ENCODE measurements at regions not wholly inside any gene's neighbourhood (a gene's known extent, or its start where the extent isn't known, plus 50 kb on each side); places are given as distances from the start of the nearest gene placed in this dataset.

- H3K4me1 ChIP-seq (ENCODE audit: control insufficient read depth in 1 of 2, insufficient read depth in 2 of 2, low read length in 2 of 2): no peaks in the 10 kb centered on the region
- no peaks in the 10 kb centered on the region for H3K79me2 ChIP-seq (ENCODE audit: control insufficient read depth, insufficient read depth, low read length, poor library complexity)
- no peaks in the 10 kb centered on the region for H3K36me3 ChIP-seq (ENCODE audit: control insufficient read depth in 1 of 2, insufficient read depth in 2 of 2, low read length in 2 of 2)
- H4K12ac ChIP-seq (ENCODE audit: low read depth, low read length): no peak overlapping the region
- no peak overlapping the region for H3K27ac ChIP-seq (ENCODE audit: low read depth, low read length)
- no peak overlapping the region for H3K18ac ChIP-seq (ENCODE audit: low read length)
- no peak overlapping the region for H2BK5ac ChIP-seq (ENCODE audit: low read depth, low read length, poor library complexity)
- WGBS (ENCODE audit: extremely low coverage, insufficient coverage, insufficient read length): no CpG with 5 or more reads among the region's 2 CpGs
- no peak overlapping the region for H3K23ac ChIP-seq (ENCODE audit: low read length)
- no peak overlapping the region for H2BK120ac ChIP-seq (ENCODE audit: insufficient read depth, low read length, poor library complexity)
- H3K9ac ChIP-seq (ENCODE audit: low read length): no peak overlapping the region
- H4K91ac ChIP-seq (ENCODE audit: low read depth, low read length): no peak overlapping the region
- H3K9me3 ChIP-seq (ENCODE audit: insufficient read depth, low read depth, low read length): no peaks in the 10 kb centered on the region
- no peak overlapping the region for H2AK5ac ChIP-seq (ENCODE audit: low read length)
- H2AFZ ChIP-seq (ENCODE audit: insufficient read depth, low read length, poor library complexity): no peak overlapping the region
- peak; percentile 20 to 58 for DNase-seq
- H3K4ac ChIP-seq (ENCODE audit: low read depth, low read length): no peak overlapping the region
- H4K8ac ChIP-seq (ENCODE audit: low read depth, low read length): no peak overlapping the region
- H3K4me3 ChIP-seq (ENCODE audit: low read depth, low read length): no peak overlapping the region
- no peak overlapping the region for H2BK12ac ChIP-seq (ENCODE audit: low read length)
- no peak overlapping the region for H3K4me2 ChIP-seq (ENCODE audit: low read length)
- no peak overlapping the region for H3K14ac ChIP-seq (ENCODE audit: low read length)
- H3K79me1 ChIP-seq (ENCODE audit: low read length): no peaks in the 10 kb centered on the region
- no peaks in the 10 kb centered on the region for H3K27me3 ChIP-seq (ENCODE audit: insufficient read depth, low read length)
Measured at GRCh38 chr5:18010053-18010452, 375.8 kb downstream of the TAF11L14 start.

DNA sequence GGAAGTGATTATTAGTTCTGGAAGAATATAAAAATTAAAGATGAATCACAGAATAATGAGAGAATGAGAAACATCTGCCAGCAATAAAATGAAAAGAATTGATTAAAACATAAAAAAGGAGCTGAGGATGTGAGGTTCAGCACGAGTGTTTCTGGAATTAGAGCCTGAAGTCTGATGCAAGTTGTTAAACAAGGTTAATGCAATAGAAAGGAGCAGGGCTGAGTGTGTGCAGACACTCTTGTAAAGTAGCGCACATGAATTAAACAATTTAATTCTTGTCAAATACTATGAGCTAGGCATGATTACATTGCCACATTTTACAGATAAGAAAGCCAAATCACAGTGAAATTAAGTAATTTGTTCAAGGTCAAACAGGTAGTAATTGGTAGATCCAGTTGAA, 384.2 kb downstream of the TAF11L14 start:
- Histone ChIP-seq H3K4me2 (ENCODE audit: low read length) (no peak overlapping the region), H3K79me1 (ENCODE audit: low read length) (no peaks in the 10 kb centered on the region), H2AFZ (ENCODE audit: insufficient read depth, low read length, poor library complexity) (no peak overlapping the region), H3K14ac (ENCODE audit: low read length) (no peak overlapping the region), H3K4me3 (ENCODE audit: low read depth, low read length) (no peak overlapping the region), H4K91ac (ENCODE audit: low read depth, low read length) (no peak overlapping the region), H4K12ac (ENCODE audit: low read depth, low read length) (no peak overlapping the region), H3K23ac (ENCODE audit: low read length) (no peak overlapping the region), H3K4ac (ENCODE audit: low read depth, low read length) (no peak overlapping the region), H2BK120ac (ENCODE audit: insufficient read depth, low read length, poor library complexity) (no peak overlapping the region), H2BK12ac (ENCODE audit: low read length) (no peak overlapping the region), H3K79me2 (ENCODE audit: control insufficient read depth, insufficient read depth, low read length, poor library complexity) (no peaks in the 10 kb centered on the region), H3K18ac (ENCODE audit: low read length) (no peak overlapping the region), H2BK5ac (ENCODE audit: low read depth, low read length, poor library complexity) (no peak overlapping the region), H3K36me3 (ENCODE audit: control insufficient read depth in 1 of 2, insufficient read depth in 2 of 2, low read length in 2 of 2) (no peaks in the 10 kb centered on the region), H3K27ac (ENCODE audit: low read depth, low read length) (no peak overlapping the region), H3K9ac (ENCODE audit: low read length) (no peak overlapping the region), H3K9me3 (ENCODE audit: insufficient read depth, low read depth, low read length) (no peaks in the 10 kb centered on the region), H4K8ac (ENCODE audit: low read depth, low read length) (no peak overlapping the region), H3K4me1 (ENCODE audit: control insufficient read depth in 1 of 2, insufficient read depth in 2 of 2, low read length in 2 of 2) (no peaks in the 10 kb centered on the region), H2AK5ac (ENCODE audit: low read length) (no peak overlapping the region), H3K27me3 (ENCODE audit: insufficient read depth, low read length) (no peaks in the 10 kb centered on the region)
- WGBS (ENCODE audit: extremely low coverage, insufficient coverage, insufficient read length): no CpG with 5 or more reads among the region's 2 CpGs
- no peak for DNase-seq

GRCh38 chr5:18023275-18023674, 389.0 kb downstream of the TAF11L14 start:
- no peak for DNase-seq
- H3K4me3 ChIP-seq (ENCODE audit: low read depth, low read length): no peak overlapping the region
- H2AFZ ChIP-seq (ENCODE audit: insufficient read depth, low read length, poor library complexity): no peak overlapping the region
- H2BK120ac ChIP-seq (ENCODE audit: insufficient read depth, low read length, poor library complexity): no peak overlapping the region
- H3K4me2 ChIP-seq (ENCODE audit: low read length): no peak overlapping the region
- H3K23ac ChIP-seq (ENCODE audit: low read length): no peak overlapping the region
- H3K27ac ChIP-seq (ENCODE audit: low read depth, low read length): no peak overlapping the region
- H3K27me3 ChIP-seq (ENCODE audit: insufficient read depth, low read length): no peaks in the 10 kb centered on the region
- H3K4ac ChIP-seq (ENCODE audit: low read depth, low read length): no peak overlapping the region
- no CpG with 5 or more reads among the region's 2 CpGs for WGBS (ENCODE audit: extremely low coverage, insufficient coverage, insufficient read length)
- no peaks in the 10 kb centered on the region for H3K4me1 ChIP-seq (ENCODE audit: control insufficient read depth in 1 of 2, insufficient read depth in 2 of 2, low read length in 2 of 2)
- H4K91ac ChIP-seq (ENCODE audit: low read depth, low read length): no peak overlapping the region
- no peak overlapping the region for H3K18ac ChIP-seq (ENCODE audit: low read length)
- no peak overlapping the region for H2BK12ac ChIP-seq (ENCODE audit: low read length)
- no peaks in the 10 kb centered on the region for H3K79me1 ChIP-seq (ENCODE audit: low read length)
- H3K36me3 ChIP-seq (ENCODE audit: control insufficient read depth in 1 of 2, insufficient read depth in 2 of 2, low read length in 2 of 2): no peaks in the 10 kb centered on the region
- no peaks in the 10 kb centered on the region for H3K9me3 ChIP-seq (ENCODE audit: insufficient read depth, low read depth, low read length)
- no peak overlapping the region for H3K14ac ChIP-seq (ENCODE audit: low read length)
- H4K8ac ChIP-seq (ENCODE audit: low read depth, low read length): no peak overlapping the region
- no peak overlapping the region for H2BK5ac ChIP-seq (ENCODE audit: low read depth, low read length, poor library complexity)
- no peaks in the 10 kb centered on the region for H3K79me2 ChIP-seq (ENCODE audit: control insufficient read depth, insufficient read depth, low read length, poor library complexity)
- H4K12ac ChIP-seq (ENCODE audit: low read depth, low read length): no peak overlapping the region
- no peak overlapping the region for H2AK5ac ChIP-seq (ENCODE audit: low read length)
- no peak overlapping the region for H3K9ac ChIP-seq (ENCODE audit: low read length)

- H3K36me3 ChIP-seq (ENCODE audit: control insufficient read depth in 1 of 2, insufficient read depth in 2 of 2, low read length in 2 of 2): no peaks in the 10 kb centered on the region
- no peak overlapping the region for H4K91ac ChIP-seq (ENCODE audit: low read depth, low read length)
- H2BK12ac ChIP-seq (ENCODE audit: low read length): no peak overlapping the region
- H3K27ac ChIP-seq (ENCODE audit: low read depth, low read length): no peak overlapping the region
- H2AFZ ChIP-seq (ENCODE audit: insufficient read depth, low read length, poor library complexity): no peak overlapping the region
- H2BK5ac ChIP-seq (ENCODE audit: low read depth, low read length, poor library complexity): no peak overlapping the region
- H3K4me2 ChIP-seq (ENCODE audit: low read length): no peak overlapping the region
- H2AK5ac ChIP-seq (ENCODE audit: low read length): no peak overlapping the region
- no peaks in the 10 kb centered on the region for H3K79me1 ChIP-seq (ENCODE audit: low read length)
- H3K23ac ChIP-seq (ENCODE audit: low read length): no peak overlapping the region
- no peak overlapping the region for H3K18ac ChIP-seq (ENCODE audit: low read length)
- H2BK120ac ChIP-seq (ENCODE audit: insufficient read depth, low read length, poor library complexity): no peak overlapping the region
- no peak overlapping the region for H3K4me3 ChIP-seq (ENCODE audit: low read depth, low read length)
- H3K14ac ChIP-seq (ENCODE audit: low read length): no peak overlapping the region
- no peaks in the 10 kb centered on the region for H3K4me1 ChIP-seq (ENCODE audit: control insufficient read depth in 1 of 2, insufficient read depth in 2 of 2, low read length in 2 of 2)
- H3K27me3 ChIP-seq (ENCODE audit: insufficient read depth, low read length): no peaks in the 10 kb centered on the region
- no peak overlapping the region for H3K4ac ChIP-seq (ENCODE audit: low read depth, low read length)
- H3K9ac ChIP-seq (ENCODE audit: low read length): no peak overlapping the region
- DNase-seq: no peak
- no peak overlapping the region for H4K12ac ChIP-seq (ENCODE audit: low read depth, low read length)
- WGBS (ENCODE audit: extremely low coverage, insufficient coverage, insufficient read length): 100% methylated on average over 2 of the region's 2 CpGs
- no peak overlapping the region for H4K8ac ChIP-seq (ENCODE audit: low read depth, low read length)
- no peaks in the 10 kb centered on the region for H3K79me2 ChIP-seq (ENCODE audit: control insufficient read depth, insufficient read depth, low read length, poor library complexity)
- H3K9me3 ChIP-seq (ENCODE audit: insufficient read depth, low read depth, low read length): no peaks in the 10 kb centered on the region
Measured at GRCh38 chr5:18023986-18024385, 389.7 kb downstream of the TAF11L14 start.

All from trophoblast cell (in vitro differentiated cells and primary cell).